NB4 (cell line): ENCODE measurements at regions not wholly inside any gene's neighbourhood (a gene's known extent, or its start where the extent isn't known, plus 50 kb on each side); places are given as distances from the start of the nearest gene placed in this dataset.

ENCODE experiments used
- CTCF ChIP-seq: IDR thresholded peaks from one replicate; pipeline ENCODE4 v1.5.1; 2012; ENCODE audit warnings: low read depth, low read length
- POLR2A ChIP-seq: IDR thresholded peaks from 2 replicates; pipeline ENCODE4 v1.6.1; 2011; ENCODE audit warnings: mild to moderate bottlenecking; ENCODE audit not compliant: insufficient read length; ENCODE audit errors: extremely low read depth

GRCh38 chr3:82815417-82816058, 1054.1 kb upstream of the GBE1 start:
- TF ChIP-seq CTCF: no peak
- no peak for TF ChIP-seq POLR2A
